Thymus (tissue), 11 donors: ENCODE measurements at regions not wholly inside any gene's neighbourhood (a gene's known extent, or its start where the extent isn't known, plus 50 kb on each side); places are given as distances from the start of the nearest gene placed in this dataset.
"Not testable (repeated sequence)": the region's sequence is repeated elsewhere in the genome, so short reads cannot be mapped to it uniquely, and the experiment has no call there.

Experiments used
- DNase-seq, 9 donors: peaks; one replicate each; pipeline ENCODE4 v3.0.0-alpha.2; 2013; ENCODE audit warnings: low spot score in 9 of 9, low read depth in 6 of 9, missing footprints in 1 of 9
- H3K27ac ChIP-seq, 2 donors: one replicate each; pipeline ENCODE4 v1.5.1; 2013; ENCODE audit warnings: control low read depth in 1 of 2, low read depth in 1 of 2, low read length in 1 of 2, mild to moderate bottlenecking in 1 of 2, moderate library complexity in 1 of 2
- H3K27me3 ChIP-seq, 2 donors: one replicate each; pipeline ENCODE4 v1.5.1; 2013; ENCODE audit warnings: low read length in 1 of 2; ENCODE audit not compliant: control insufficient read depth in 2 of 2, insufficient read depth in 1 of 2
- H3K36me3 ChIP-seq, 2 donors: one replicate each; pipeline ENCODE4 v1.5.1; 2013; ENCODE audit warnings: low read length in 1 of 2, mild to moderate bottlenecking in 1 of 2, moderate library complexity in 1 of 2; ENCODE audit not compliant: control insufficient read depth in 2 of 2, insufficient read depth in 2 of 2
- H3K4me1 ChIP-seq, 2 donors: one replicate each; pipeline ENCODE4 v1.5.1; 2013; ENCODE audit warnings: low read length in 2 of 2; ENCODE audit not compliant: control insufficient read depth in 2 of 2, insufficient read depth in 2 of 2
- H3K4me3 ChIP-seq, 2 donors: one replicate each; pipeline ENCODE4 v1.5.1; 2013; ENCODE audit warnings: low read length in 2 of 2, control low read depth in 1 of 2, mild to moderate bottlenecking in 1 of 2
- H3K9me3 ChIP-seq, 2 donors: one replicate each; pipeline ENCODE4 v1.5.1; 2013; ENCODE audit warnings: low read length in 1 of 2, mild to moderate bottlenecking in 1 of 2; ENCODE audit not compliant: control insufficient read depth in 2 of 2, insufficient read depth in 1 of 2
- WGBS: extraction: QIAGEN DNeasy Blood & Tissue Kit; methylation state at CpG from one replicate; pipeline ENCODE4 v1.1.7; 2013; 5-methylcytosine and 5-hydroxymethylcytosine counted together
- donor health status: healthy.

DNA sequence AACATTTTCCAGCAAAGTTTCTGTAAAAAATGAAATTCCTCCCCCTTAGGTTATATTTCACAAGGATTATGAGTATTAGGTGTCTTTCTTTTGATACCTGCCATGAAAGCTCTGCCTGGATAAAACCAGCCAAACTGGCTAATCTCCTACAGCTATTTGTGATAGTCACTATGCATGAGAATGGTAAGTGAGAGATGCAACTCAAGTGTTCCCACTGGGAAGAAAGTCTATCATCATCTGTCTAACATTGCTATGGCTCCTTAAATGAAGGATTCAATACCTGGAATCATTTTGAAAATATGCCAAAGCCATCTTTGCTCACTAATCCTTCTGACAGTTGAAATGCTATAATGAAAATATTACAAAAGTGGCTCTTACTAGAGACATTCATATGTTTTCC lies 339.9 kb upstream of the LRRTM4 start:
- H3K27me3 ChIP-seq = no peaks in the 10 kb centered on the region
- H3K27ac ChIP-seq = no peak overlapping the region
- H3K4me1 ChIP-seq = no peaks in the 10 kb centered on the region
- no peak for DNase-seq
- no peaks in the 10 kb centered on the region for H3K36me3 ChIP-seq
- peaks cover 0 to 3% of the 10 kb centered on the region in 2 donors for H3K9me3 ChIP-seq
- no peak overlapping the region for H3K4me3 ChIP-seq

DNA sequence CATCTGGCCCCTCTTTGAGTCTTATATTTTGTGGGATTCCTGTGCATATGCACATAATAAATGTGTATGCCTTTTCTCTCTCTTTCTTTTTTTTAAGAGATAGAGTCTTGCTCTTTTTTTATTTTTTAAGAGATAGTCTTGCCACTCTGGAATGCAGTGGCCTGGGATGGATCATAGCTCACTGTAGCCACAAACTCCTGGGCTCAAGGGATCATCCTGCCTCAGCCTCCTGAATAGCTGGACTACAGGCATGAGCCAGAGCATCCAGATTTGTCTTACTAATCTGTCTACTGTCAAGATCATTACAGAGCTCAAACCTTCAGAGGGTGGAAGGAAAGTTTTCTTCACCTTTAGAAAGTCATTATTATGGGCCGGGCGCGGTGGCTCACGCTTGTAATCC lies 342.2 kb upstream of the LRRTM4 start:
- no peak overlapping the region for H3K27ac ChIP-seq
- no peaks in the 10 kb centered on the region for H3K4me1 ChIP-seq
- no peak overlapping the region for H3K4me3 ChIP-seq
- no peaks in the 10 kb centered on the region for H3K36me3 ChIP-seq
- no peak for DNase-seq
- H3K27me3 ChIP-seq = no peaks in the 10 kb centered on the region
- H3K9me3 ChIP-seq = no peaks in the 10 kb centered on the region
- 98% methylated on average over 4 of the region's 4 CpGs for WGBS

DNA sequence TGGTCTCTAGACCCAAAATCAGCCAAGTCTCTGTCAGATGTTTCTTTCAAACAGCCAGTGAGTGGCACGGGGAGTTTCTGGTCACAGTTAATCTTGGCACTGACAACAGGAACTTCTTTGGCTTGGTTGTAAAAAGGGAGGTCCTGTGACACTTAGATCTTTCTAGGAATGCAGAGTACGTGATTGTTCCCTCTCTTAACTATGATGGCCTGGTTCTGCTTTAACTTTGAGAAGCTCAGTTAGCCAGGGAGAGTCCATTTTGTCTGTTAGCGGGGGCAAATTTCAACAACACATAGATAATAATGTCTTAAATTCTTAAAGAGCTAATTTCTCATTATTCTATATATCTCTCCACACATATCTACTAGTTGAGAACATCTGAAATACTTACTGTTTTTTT lies 344.5 kb upstream of the LRRTM4 start:
- no peaks in the 10 kb centered on the region for H3K9me3 ChIP-seq
- 53% methylated on average over 3 of the region's 3 CpGs for WGBS
- H3K36me3 ChIP-seq = no peaks in the 10 kb centered on the region
- no peaks in the 10 kb centered on the region for H3K27me3 ChIP-seq
- no peaks in the 10 kb centered on the region for H3K4me1 ChIP-seq
- no peak for DNase-seq
- H3K4me3 ChIP-seq = no peak overlapping the region
- no peak overlapping the region for H3K27ac ChIP-seq

DNA sequence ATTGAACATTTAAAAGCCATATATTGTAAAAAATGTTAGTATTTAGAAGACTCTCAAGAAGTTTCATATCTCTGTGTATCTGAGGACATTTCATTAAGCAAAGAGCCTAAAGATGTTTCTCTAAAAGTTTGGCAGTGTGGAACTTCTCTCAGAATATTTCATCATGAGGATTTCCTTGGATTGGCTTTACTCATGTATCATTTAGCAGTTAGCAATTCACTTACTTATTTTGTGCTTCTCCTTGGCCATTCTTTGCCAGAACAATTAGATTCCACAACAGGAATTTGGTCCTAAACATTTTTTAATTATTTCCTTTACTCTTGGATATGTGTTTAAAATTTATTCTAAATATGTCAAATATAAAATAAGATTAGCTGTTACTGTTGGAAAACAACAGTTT lies 345.0 kb upstream of the LRRTM4 start:
- no peak for DNase-seq
- H3K4me3 ChIP-seq = no peak overlapping the region
- H3K27me3 ChIP-seq = no peaks in the 10 kb centered on the region
- H3K36me3 ChIP-seq = no peaks in the 10 kb centered on the region
- no peak overlapping the region for H3K27ac ChIP-seq
- H3K4me1 ChIP-seq = no peaks in the 10 kb centered on the region
- no peaks in the 10 kb centered on the region for H3K9me3 ChIP-seq

DNA sequence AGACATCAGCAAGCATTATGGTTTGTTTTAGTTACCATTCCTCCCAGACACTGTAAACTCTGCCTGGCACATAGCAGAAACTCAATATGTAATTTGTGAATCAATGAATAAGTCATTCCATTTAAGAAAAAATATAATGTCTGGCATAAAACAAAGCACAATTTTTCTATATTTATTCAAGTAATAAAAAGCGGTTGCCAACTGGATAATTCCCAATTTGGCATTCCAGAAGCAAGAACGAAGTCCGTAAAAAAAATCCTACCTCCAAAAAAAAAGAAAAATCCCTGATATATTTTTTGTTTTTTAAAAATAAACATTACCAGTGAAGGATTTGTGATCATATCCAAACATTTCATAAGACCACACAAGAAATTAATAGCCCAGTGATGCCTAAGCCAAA lies 351.3 kb upstream of the LRRTM4 start:
- Histone ChIP-seq H3K4me3 (no peak overlapping the region), H3K4me1 (no peaks in the 10 kb centered on the region), H3K27me3 (no peaks in the 10 kb centered on the region), H3K36me3 (no peaks in the 10 kb centered on the region), H3K27ac (no peak overlapping the region), H3K9me3 (no peaks in the 10 kb centered on the region)
- 95% methylated on average over 3 of the region's 3 CpGs for WGBS
- no peak for DNase-seq

DNA sequence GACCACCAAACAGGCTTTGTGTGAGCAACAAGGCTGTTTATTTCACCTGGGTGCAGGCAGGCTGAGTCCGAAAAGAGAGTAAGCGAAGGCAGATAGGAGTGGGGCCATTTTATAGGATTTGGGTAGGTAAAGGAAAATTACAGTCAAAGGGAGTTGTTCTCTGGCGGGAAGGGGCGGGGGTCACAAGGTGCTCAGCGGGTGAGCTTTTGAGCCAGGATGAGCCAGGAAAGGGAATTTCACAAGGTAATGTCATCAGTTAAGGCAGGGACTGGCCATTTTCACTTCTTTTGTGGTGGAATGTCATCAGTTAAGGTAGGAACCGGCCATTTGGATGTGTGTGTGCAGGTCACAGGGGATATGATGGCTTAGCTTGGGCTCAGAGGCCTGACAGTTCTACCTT lies 378.0 kb upstream of the LRRTM4 start:
- WGBS = 95% methylated on average over 6 of the region's 6 CpGs
- not testable (repeated sequence) for H3K4me3 ChIP-seq, H3K27me3 ChIP-seq, H3K36me3 ChIP-seq, DNase-seq, H3K9me3 ChIP-seq, H3K27ac ChIP-seq, H3K4me1 ChIP-seq

DNA sequence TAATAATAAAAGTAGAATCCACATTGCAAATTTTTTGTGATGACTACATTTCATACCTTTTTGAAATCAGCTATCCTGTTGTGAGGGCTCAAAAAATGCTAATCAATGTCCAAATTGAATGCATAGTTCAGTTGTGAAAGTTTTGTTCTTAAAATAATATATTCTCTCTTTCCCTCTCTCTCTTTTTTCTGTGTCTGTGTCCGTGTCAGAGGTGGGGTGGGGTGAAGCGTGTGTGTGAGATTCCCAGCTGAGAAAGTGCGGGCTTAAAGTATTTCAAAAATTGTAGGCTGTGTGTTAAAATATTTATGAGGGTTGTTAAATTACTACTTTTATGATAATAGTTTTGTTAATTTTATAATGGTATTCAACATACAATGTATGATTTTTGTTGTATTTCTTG lies 388.0 kb upstream of the LRRTM4 start:
- H3K27me3 ChIP-seq = no peaks in the 10 kb centered on the region
- no peak overlapping the region for H3K27ac ChIP-seq
- 83% methylated on average over 3 of the region's 3 CpGs for WGBS
- no peaks in the 10 kb centered on the region for H3K4me1 ChIP-seq
- peaks cover 0 to 6% of the 10 kb centered on the region in 2 donors for H3K9me3 ChIP-seq
- H3K4me3 ChIP-seq = no peak overlapping the region
- no peaks in the 10 kb centered on the region for H3K36me3 ChIP-seq
- DNase-seq = no peak

DNA sequence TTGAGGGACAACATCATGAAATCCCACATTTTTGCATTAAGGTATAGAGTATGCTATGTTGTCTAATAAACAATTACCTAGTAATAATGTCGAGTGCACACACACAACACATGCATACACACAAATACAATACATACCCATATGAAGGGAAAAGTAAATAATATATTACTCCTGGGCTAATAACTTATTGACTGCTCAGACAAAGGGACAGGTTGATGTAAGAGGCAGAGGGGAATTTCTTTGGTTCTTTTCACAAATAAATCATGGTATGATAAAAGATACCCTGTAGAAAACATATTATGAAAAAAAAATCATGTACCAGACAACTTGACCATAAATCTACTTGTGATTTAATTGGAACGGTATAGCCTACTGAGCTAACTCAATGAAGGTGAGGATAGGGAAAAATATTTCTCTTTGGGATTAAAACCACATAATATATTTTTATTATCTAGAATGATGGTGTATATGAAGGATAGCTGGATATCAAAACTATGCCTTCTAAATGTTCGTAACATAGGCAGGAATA lies 398.7 kb upstream of the LRRTM4 start:
- H3K36me3 ChIP-seq = no peaks in the 10 kb centered on the region
- H3K27me3 ChIP-seq = no peaks in the 10 kb centered on the region
- no peak overlapping the region for H3K27ac ChIP-seq
- H3K4me3 ChIP-seq = no peak overlapping the region
- H3K9me3 ChIP-seq = no peaks in the 10 kb centered on the region
- 91% methylated on average over 3 of the region's 3 CpGs for WGBS
- DNase-seq = no peak
- no peaks in the 10 kb centered on the region for H3K4me1 ChIP-seq

DNA sequence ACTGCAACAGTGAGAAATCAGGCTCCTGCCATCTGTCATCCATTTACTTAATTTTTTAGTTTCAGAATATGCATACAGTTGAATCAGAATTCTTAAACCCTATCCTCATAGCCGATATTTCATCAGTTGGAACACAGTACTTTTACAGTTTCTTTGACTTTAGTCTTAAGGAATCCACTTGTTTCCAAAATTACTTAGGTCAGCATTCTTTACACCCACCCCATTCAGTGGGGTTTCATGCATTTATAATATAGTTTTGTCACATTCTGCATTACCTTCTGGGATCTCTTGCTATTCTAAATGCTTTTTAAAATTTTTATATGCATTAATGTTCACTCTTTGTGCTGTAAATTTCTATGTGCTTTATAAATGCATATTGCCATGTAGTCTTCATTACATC lies 400.4 kb upstream of the LRRTM4 start:
- WGBS = 95% methylated on average over 1 of the region's 1 CpG

DNA sequence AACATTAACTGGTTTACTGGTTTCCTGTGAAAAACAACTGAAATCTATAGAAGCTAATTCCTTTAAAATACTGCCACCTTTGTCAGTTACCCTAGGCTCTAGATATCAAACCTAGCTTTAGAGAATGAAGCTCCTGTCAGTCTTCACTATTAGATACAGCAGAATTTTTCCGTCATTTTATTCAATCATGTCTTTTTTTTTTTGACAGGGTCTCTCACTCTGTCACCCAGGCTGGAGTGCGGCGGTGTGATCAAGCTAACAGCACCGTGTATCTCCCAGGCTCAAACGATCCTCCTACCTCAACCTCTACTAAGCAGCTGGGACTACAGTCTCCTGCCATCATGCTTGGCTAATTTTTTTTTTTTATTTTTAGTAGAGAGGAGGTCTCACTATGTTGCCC lies 415.2 kb upstream of the LRRTM4 start:
- WGBS = 94% methylated on average over 5 of the region's 5 CpGs
- Histone ChIP-seq H3K27me3 (no peaks in the 10 kb centered on the region), H3K36me3 (no peaks in the 10 kb centered on the region), H3K27ac (no peak overlapping the region), H3K4me1 (no peaks in the 10 kb centered on the region), H3K9me3 (no peaks in the 10 kb centered on the region), H3K4me3 (no peak overlapping the region)
- no peak for DNase-seq

More for the DNA sequence above, 400.4 kb upstream of the LRRTM4 start:
- no peaks in the 10 kb centered on the region for H3K36me3 ChIP-seq
- H3K4me3 ChIP-seq = no peak overlapping the region
- no peaks in the 10 kb centered on the region for H3K4me1 ChIP-seq
- H3K9me3 ChIP-seq = no peaks in the 10 kb centered on the region
- no peak overlapping the region for H3K27ac ChIP-seq
- H3K27me3 ChIP-seq = no peaks in the 10 kb centered on the region
- no peak for DNase-seq
